ENCODE measurements at regions not wholly inside any gene's neighbourhood (a gene's known extent, or its start where the extent isn't known, plus 50 kb on each side); places are given as distances from the start of the nearest gene placed in this dataset.
"Not testable (repeated sequence)": the region's sequence is repeated elsewhere in the genome, so short reads cannot be mapped to it uniquely, and the experiment has no call there.

DNA sequence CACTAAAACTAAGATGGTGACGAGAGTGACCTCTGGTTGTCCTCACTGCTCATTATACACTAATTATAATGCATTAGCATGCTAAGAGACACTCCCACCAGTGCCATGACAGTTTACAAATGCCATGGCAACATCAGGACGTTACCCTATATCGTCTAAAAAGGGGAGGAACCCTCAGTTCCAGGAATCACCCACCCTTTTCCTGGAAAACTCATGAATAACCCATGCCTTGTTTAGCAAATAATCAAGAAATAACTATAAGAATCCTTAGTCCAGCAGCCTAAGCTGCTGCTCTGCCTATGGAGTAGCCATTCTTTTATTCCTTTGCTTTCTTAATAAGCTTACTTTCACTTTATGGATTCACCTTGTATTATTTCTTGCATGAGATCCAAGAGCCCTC is 432.1 kb downstream of the ZNF536 start:
- not testable (repeated sequence) for TF ChIP-seq EP300, POLR2A (IDR thresholded peaks at IDR 0.05)
- TF ChIP-seq, protein P1, sequence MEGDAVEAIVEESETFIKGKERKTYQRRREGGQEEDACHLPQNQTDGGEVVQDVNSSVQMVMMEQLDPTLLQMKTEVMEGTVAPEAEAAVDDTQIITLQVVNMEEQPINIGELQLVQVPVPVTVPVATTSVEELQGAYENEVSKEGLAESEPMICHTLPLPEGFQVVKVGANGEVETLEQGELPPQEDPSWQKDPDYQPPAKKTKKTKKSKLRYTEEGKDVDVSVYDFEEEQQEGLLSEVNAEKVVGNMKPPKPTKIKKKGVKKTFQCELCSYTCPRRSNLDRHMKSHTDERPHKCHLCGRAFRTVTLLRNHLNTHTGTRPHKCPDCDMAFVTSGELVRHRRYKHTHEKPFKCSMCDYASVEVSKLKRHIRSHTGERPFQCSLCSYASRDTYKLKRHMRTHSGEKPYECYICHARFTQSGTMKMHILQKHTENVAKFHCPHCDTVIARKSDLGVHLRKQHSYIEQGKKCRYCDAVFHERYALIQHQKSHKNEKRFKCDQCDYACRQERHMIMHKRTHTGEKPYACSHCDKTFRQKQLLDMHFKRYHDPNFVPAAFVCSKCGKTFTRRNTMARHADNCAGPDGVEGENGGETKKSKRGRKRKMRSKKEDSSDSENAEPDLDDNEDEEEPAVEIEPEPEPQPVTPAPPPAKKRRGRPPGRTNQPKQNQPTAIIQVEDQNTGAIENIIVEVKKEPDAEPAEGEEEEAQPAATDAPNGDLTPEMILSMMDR (IDR thresholded peaks at IDR 0.05): not testable (repeated sequence)

All from tibial nerve (tissue), 4 donors.